ENCODE measurements at regions not wholly inside any gene's neighbourhood (a gene's known extent, or its start where the extent isn't known, plus 50 kb on each side); places are given as distances from the start of the nearest gene placed in this dataset.

DNA sequence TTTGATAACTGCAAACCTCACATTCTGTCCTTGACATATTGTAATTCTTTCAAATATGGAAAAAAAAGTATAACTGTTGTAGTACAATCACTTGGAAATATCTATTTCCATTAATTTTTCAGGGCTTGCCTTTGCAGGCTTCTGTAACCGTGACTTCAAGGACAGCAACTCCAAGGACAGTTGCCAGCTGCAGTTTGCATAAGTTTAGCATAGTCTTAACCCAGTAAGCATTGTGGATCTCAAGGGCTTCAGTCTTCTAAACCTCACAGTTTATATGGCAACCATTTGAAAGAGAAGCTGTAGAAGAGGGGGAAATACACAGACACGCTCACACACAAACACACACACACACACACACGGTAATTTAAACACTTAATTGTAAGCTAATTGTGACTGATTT lies 112.8 kb upstream of the GPR149 start:
- intact Hi-C loops (cut with DNase I): no loop called here
- ATAC-seq (no peak), DNase-seq (no peak)

DNA sequence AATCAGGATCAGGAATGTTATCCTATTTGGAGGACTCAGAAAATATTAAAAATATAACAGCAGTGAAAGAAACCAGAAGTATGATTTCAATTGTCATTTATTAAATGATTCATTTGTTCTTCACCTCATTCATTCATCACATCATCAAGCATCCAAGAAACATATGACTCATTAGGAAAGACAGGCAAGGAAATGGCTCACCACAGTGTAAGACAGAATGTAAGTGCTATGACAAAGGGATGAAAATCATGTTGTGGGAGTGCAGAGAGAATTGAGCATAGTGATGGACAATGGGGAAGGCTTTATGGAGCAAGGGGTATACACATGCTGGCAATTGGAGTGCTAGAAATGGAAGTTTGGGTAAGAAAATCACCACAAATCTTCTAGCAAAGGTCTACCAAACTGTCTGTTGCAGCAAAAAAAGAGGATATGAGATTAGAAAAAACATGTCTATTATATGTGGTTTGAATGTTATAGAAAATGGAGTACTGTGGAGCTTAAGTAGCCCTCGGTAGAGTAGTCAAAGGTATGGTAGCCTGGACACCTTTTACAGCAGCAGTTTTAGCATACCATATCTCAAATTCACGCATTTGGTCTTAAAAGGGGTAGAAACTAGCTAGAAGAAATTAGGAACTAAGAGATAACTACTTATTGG lies 111.1 kb upstream of the GPR149 start:
- intact Hi-C loops (cut with DNase I): no loop called here
- ATAC-seq (no peak), DNase-seq (no peak)

DNA sequence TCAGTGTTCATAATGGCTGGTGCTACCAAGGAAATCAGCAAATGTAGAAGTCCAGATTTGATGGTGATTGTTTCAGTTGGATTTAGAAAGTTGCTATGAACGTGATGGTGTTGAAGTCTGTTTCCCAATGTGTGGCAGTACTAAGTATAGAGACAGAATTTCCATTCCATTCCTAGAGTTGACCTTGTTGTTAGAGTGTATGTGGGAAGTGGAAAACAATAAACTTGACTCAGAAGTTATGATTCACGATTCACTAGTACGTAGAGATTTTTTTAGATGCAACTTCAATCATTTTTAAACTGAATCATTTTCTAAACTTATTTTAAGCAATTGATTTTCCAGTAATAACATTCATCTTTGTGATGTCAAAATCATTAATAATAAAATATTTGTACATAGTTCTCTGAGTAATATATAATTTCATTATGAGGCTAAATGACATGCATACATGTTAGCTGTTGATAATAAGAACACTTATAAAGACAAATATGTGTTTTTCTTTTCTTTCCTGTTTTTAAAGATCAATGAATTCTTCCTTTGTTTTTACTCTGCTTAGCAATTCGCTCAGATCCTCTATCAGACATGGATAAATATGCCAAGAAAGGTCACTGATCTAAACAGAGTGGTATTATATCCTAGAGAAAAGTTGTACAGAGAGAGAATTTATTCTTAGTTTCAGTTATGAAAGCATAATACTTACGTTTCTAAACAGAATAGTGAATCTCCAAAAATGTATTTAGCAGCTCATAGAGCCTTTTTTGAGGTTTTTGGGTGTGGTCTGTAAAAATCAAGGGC lies 108.8 kb upstream of the GPR149 start:
- intact Hi-C loops (cut with DNase I): no loop called here
- no peak for DNase-seq

DNA sequence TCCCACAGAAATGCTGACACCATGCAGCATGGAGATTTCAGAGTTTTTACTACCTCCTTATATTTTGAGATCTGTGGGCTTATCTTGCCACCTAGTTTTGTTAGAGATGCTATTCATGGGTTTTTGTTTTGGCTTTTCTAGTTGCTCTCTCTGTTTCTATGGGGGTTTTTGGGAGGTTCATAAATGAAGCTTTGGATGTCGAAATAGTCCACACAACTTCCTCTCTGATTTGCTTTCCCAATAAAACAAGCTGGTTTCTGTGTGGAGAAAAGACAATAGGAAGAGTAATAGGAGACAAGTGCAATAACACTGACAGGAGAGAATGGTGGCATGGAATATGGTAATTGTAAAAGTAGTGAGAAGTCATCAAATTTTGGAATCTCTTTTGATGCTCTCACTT lies 106.8 kb upstream of the GPR149 start:
- intact Hi-C loops (cut with DNase I): no loop called here
- DNase-seq (no peak), ATAC-seq (no peak)

More for the DNA sequence above, 108.8 kb upstream of the GPR149 start:
- ATAC-seq: no peak

DNA sequence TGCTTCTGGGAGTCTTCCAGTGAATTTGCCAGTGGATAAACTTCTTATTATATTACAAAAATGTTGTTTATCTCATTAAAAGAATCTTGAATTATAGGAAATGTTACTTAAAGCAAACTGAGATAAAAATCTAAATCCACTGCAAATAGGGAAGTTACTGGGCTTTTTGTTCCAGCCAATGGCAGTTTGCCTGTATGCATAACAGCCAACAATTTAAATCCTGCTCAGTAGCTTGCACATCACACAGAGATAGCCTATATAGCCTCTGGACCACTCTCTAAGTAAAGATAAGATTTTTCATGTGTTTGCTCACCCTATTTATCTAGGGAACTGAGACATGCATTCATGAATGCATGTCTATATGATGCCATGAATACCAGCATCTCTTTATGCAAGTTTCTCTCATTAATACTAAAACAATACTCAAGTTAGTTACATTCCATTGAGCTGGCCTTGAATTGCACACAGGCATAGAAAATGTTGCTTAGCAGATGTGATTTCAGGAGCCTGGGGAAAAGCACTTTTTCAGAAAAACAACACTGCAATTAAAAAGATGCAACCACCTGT lies 92.1 kb upstream of the GPR149 start:
- intact Hi-C loops (cut with DNase I): no loop called here
- no peak for ATAC-seq
- no peak for DNase-seq

DNA sequence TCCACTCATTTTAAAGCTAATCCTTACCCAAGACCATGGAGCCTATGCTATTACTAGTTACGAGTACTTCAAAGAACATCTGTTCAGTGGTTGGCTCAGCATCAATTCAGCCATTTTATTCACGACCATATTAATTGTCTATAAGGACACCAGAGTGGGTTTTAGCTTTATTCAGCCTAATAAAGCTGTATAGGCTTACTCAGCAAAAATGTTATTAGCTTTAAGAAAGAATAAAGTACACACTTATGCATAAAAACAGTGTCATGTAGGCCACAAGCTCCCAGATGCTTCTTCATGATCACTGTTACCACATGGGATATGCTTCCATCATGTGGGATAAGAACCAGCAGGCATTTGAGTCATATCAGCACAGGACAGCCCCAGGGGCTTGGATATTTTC lies 87.4 kb upstream of the GPR149 start:
- no peak for ATAC-seq
- intact Hi-C loops (cut with DNase I): no loop called here
- no peak for DNase-seq

DNA sequence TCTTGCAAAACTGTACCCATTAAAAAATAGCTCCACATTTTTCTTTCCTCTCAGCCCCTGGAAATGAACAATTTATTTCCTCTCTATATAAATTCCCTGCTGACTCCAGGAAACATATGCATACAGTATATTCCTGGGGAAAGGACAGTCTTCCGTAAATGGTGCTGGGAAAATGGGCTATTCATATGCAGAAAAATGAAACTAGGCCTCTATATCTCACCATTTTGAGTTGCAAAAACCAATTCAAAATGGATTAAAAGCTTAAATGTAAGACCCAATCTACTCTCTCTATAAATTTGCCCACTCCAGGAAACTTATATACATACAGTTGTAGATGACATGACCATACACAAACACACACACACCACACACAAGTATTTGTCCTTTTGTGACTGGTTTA lies 85.9 kb upstream of the GPR149 start:
- intact Hi-C loops (cut with DNase I): no loop called here
- DNase-seq (no peak), ATAC-seq (no peak)

DNA sequence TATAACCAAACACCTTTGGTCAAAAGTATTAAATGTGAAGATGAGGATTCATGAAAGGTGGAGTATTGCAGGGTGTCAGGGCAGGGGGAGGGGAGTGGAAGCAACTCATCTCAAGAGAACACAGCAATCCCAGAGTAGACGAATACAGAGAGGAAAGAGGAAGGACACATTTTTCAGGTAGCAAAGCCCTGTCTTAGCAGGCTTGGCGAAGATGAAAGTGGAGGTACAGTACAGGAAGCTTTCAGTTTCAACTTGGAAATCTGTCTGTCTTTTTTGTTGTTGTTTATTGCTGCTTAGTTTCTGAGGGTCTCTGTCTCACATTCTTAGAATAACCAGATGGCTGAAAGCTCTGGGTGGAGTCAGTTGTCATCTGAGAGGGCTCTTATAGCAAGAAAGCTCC lies 80.8 kb upstream of the GPR149 start:
- intact Hi-C loops (cut with DNase I): no loop called here
- DNase-seq (no peak), ATAC-seq (no peak)

DNA sequence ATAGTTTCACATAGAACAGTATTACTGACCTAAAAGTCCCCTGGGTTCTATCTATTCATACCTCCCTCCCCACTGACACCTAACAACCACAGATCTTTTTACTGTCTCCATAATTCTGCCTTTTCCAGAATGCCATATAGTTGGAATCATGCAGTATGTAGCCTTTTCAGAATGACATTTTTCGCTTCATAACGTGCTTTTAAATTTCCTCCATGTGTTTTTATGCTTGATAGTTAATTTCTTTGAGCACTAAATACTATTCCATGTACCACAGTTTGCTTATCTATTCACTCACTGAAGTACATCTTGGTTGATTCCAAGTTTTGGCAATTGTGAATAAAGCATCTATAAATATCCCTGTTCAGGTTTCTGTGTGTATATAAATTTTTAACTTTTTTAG lies 77.7 kb upstream of the GPR149 start:
- intact Hi-C loops (cut with DNase I): no loop called here
- no peak for ATAC-seq

DNA sequence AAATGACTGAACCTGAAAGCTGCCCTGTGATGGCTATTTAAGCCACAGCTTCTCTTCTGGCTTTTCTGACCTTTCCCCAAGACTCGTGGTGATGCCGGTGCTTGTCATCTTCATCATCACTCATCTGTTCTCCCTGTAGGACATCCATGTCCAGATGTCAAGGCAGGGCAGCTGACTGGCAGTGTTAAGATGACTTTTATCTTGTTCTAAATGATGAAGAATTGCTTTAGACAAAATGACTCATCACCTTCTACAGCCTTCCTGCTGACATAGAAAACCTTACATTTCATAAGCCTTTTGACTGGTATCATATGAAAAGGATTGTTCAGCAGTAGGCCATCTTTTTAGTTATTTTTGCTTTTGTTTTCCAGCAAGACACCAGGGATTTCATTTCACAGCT lies 67.0 kb upstream of the GPR149 start:
- intact Hi-C loops (cut with DNase I): no loop called here
- no peak for ATAC-seq
- DNase-seq: no peak

More for the DNA sequence above, 77.7 kb upstream of the GPR149 start:
- no peak for DNase-seq

DNA sequence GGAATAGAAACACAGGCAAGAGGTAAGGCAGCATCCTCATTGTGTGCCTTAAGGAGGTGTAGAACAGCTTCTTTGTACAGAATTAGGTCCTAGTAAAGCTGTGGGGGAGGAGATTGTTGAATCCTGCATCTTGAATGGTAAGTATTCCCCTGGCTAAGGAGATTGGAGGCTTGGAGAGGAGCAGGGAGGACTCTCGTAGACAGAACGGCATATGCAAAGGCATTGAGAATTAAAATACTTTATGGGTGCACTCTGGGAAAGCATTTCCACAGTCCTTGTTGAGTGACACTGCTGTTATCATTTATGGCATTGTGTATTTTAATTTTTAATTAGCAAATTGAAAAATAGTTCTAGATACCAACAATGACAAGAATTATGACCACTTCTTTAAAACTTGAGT lies 66.5 kb upstream of the GPR149 start:
- ATAC-seq (no peak), DNase-seq (no peak)
- intact Hi-C loops (cut with DNase I): no loop called here

DNA sequence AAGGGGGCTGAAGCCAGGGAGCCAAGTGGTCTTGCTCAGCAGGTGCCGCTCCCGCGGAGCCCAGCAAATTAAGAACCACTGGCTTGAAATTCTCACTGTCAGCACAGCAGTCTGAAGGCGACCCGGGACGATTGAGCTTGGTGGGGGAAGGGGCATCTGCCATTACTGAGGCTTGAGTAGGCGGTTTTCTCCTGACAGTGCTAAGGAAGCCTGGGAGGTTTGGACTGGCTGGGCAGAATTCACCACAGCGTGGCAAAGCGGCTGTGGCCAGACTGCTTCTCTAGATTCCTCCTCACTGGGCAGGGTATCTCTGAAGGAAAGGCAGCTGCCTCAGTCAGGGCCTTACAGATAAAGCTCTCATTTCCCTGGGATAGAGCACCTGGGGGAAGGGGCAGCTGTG lies 57.0 kb upstream of the GPR149 start:
- intact Hi-C loops (cut with DNase I): no loop called here
- DNase-seq (no peak), ATAC-seq (no peak)

DNA sequence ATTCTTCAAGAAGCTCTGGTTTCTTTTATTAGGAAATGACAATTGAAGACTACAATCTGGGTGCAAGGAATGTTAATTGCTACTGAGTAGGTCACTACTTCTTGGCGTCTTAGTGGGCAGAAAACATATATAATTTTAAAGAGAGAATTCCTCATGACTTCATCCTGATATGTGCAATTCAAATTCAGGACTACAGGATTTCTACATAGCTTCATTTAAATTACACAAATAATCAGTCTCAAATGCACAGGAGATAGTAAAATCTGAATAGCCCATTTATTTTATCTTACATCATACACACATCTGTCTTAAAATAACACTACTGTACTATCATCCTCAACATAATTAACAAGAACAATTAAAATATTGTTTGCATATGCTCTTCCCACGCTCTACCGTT lies 52.5 kb upstream of the GPR149 start:
- DNase-seq (no peak), ATAC-seq (no peak)
- intact Hi-C loops (cut with DNase I): no loop called here

DNA sequence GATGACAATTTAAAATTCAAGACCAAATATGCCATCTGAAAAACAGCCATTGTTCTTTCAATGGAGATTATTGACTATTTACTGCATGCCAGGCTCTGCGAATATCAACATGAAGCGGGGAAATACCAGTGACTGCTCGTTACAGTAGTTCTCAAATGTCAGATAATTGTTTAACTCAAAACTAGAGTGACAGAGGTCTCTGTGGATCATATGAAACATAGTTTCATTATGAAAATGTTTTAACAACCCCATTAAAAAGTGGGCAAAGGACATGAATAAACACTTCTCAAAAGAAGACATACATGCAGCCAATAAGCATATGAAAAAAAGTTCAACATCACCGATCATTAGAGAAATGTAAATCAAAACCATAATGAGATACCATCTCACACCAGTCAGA lies 50.0 kb upstream of the GPR149 start:
- intact Hi-C loops (cut with DNase I): no loop called here
- DNase-seq (no peak), ATAC-seq (no peak)
